NT2/D1 (cell line): ENCODE measurements at regions not wholly inside any gene's neighbourhood (a gene's known extent, or its start where the extent isn't known, plus 50 kb on each side); places are given as distances from the start of the nearest gene placed in this dataset.

Source experiments
- YY1 ChIP-seq: IDR thresholded peaks from 2 replicates; pipeline ENCODE4 v1.6.1; 2011; ENCODE audit not compliant: insufficient read length, insufficient read depth
- ZNF274 ChIP-seq: IDR thresholded peaks from 2 replicates; pipeline ENCODE4 v1.6.1; 2011; ENCODE audit warnings: mild to moderate bottlenecking, low read depth, low read length

DNA sequence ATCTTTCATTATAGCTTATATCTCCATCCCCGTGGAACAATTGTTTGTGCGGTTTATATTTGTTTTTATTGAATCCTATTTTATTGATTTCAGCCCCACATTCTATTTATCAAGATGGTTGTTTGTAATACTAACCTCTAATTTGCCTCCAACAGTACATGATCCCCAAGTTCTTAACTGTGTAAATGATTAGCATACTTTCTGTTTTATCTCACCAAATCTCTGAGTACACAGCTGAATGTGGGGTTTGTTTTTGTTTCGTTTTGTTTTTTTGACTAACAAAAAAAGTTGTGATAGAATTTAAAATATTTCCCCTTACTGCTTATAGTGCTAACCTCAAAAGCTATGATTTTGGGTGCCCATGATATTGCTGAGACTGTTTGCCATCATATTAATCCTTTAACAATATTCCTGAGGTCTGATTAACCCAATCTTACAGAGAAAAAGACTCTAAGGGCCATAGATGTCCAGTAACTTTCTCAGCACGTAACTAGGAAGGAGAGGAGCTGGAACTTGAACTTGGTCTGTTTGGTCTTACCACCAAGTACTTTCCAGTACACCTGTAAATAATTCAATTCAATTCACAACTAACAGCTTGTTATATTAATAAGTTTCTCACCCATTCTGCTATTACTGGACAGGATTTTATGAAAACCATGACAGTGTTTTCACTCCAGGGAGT is 789.8 kb downstream of the TUSC7 start:
- TF ChIP-seq YY1 (no peak), ZNF274 (no peak)
